GM19193 (cell line): ENCODE measurements at regions not wholly inside any gene's neighbourhood (a gene's known extent, or its start where the extent isn't known, plus 50 kb on each side); places are given as distances from the start of the nearest gene placed in this dataset.

Source experiments
- POLR2A ChIP-seq: IDR thresholded peaks from 4 replicates; pipeline ENCODE4 v1.6.1; 2011; ENCODE audit not compliant: insufficient read depth, insufficient read length; ENCODE audit errors: extremely low read depth

DNA sequence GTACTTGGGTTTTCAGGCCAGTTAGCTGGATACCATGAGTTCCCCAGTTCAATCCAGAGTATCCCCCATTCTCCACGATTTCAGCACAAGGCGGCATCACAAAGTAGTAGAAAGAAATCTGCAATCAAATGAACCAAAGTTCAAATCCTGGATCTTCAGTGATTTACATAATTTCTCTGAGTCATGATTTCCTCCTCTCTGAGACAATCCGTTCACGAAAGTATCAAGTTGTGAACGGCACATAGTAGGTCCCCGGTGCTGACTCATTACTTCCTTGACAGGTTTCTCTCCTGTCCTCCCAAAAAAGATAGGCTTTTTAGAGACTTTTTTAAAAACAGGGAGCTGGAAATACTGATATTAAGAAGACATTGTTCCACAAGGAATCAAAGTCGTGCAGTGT, 69.1 kb upstream of the AKIP1 start:
- TF ChIP-seq POLR2A, result no peak

DNA sequence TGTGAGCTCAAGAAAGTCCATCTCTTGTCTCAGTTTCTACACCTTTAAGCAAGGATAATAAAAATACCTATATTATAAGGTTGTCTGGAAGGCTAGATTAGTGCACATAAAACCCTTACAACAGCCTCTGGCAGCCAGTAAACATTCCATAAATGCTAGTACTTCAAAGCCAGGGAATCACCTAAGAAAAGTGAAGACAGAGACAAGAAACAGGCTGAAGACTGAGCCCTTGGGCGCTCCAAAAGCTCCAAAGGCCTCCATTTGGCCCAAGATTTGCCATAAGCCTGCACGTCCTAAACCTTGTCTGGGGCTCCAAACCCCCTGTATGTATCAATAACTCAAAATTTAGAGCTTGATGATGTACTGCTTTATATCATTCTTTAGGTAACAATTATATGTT, 52.2 kb upstream of the AKIP1 start:
- no peak for TF ChIP-seq POLR2A
